ENCODE measurements at regions not wholly inside any gene's neighbourhood (a gene's known extent, or its start where the extent isn't known, plus 50 kb on each side); places are given as distances from the start of the nearest gene placed in this dataset.

DNA sequence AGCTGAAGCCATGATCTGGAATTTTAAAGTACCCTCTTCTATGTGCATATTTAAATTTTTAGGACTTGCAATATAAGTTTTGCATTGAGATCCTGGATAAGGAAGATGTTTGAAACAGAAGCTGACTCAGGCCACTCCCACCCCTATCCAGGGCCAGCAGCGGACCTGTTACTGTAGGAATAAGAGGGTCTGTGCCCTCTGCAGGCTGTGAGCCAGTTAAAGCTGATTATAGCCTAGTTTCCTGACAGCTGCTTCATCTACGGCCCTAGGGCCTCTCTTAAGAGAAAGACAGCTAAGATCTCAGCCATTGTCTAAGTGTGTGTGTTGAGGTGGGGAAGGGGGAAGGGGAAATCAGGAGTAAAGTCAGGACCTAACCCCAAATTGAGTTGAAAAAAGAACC is 234.0 kb downstream of the HAUS1 start:
- DNase-seq, result no peak
- intact Hi-C loops (cut with DNase I), result no loop called here

DNA sequence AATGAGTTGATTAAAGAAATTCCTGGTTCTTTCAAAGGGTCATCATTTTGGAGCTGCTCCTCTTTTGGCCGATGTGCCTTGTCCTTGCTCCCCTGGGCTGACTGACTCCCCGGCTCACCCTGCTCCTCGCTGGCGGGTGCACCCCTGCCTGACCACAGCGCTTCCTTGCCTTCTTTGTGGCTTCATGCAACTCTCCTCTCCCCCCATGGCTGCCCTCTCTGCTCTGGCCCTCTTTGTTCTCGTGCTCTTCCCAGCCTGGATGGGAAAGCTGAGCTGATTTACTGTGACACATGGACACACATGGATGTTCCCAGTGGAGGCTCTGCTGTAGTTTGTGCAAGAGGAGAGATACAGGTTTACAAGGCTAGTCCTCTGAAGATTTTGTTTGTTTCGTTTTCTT is 234.6 kb downstream of the HAUS1 start:
- intact Hi-C loops (cut with DNase I), result no loop called here
- DNase-seq, result peak in 2 of 10 donors; percentile 52 to 69

DNA sequence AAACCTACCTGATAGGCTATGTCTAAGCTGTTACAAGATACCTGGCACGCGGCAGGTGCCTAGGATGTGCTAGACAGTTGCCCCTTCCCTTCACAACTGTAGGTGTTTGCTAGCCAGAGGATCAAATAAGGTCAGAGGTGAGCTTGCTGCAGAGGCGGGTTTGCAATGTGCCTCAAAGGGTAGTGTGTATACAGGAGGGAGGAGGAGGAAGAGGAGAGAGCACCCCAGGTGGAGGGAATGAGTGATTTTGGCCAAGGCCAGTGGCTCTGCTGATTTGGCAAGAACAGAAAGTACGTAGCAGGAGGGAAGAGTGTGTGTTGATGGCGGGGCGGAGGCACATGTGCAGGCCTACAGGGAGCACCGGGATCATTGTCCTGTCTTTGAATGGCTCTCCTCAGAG is 236.5 kb downstream of the HAUS1 start:
- DNase-seq, result peak in 1 of 10 donors; percentile 26
- intact Hi-C loops (cut with DNase I), result no loop called here

DNA sequence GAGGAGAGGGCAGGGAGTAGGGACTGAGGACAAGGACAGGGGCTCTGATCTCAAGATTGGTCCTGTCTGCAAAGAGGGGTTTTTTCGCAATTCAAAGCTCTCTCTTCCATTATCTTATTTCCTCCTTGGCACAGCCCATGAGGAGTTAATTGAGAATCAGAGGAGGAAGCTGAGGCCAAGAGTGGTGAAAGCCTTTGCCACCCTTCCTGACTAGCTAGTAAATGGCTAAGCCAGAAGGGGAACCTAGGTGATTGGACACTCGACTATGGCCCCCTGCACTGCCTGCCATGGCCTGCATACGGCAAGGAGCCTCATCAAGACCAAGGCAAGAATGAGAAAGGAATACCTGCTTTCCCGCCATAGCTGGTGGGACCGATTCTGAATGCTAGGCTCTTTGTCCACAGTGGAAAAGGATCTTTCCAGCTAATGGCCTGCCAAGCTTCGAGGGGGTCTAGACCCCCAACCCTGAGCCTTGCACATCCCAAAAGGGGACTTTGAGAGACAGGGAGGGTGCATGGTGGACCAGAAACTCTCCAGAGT is 237.9 kb downstream of the HAUS1 start:
- DNase-seq, result peak in 1 of 10 donors; percentile 33
- intact Hi-C loops (cut with DNase I), result no loop called here

DNA sequence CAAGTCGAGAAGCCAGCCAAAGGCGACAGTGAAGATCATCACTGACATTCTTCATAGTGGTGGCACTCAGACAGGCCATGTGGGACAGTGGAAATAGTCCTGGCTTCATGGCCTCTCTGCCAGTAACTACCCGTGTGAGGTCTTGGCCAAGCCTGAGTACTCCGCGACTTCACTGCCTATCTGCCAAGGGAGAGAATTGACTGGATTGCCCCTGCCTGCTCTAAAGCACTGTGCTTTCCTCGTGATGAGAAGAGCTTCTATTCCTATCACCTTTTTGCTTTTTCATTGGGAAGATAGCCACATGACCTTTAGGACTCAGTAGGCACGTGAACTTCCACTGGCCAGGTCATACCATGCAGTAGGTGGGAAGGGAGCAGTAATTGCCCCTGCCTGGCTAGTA is 239.3 kb downstream of the HAUS1 start:
- intact Hi-C loops (cut with DNase I), result no loop called here
- peak in 1 of 10 donors; percentile 8 for DNase-seq

DNA sequence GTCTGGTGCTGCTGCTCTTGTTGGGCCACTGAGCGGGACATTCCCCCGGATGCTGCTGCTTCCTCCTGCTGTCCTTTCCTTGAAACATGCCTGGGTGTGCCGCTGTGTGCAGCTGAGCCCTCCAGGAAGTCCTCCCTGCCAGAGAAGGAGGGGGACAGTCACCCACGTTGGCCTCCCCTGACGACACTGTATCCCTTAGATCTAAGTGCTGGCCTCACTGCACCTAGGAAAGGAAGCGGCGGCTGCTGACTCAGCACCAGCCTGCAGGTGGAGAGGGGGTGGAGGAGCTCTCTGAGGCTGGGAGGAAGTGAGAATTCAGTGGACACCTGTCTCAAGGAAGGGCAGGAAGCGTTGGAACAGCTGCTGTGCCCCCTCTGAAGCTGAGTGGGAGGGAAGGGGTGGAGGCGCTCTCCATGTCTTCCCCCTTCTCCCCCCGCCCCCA is 239.8 kb downstream of the HAUS1 start:
- peak in 2 of 10 donors; percentile 45 to 69 for DNase-seq
- intact Hi-C loops (cut with DNase I), result no loop called here

DNA sequence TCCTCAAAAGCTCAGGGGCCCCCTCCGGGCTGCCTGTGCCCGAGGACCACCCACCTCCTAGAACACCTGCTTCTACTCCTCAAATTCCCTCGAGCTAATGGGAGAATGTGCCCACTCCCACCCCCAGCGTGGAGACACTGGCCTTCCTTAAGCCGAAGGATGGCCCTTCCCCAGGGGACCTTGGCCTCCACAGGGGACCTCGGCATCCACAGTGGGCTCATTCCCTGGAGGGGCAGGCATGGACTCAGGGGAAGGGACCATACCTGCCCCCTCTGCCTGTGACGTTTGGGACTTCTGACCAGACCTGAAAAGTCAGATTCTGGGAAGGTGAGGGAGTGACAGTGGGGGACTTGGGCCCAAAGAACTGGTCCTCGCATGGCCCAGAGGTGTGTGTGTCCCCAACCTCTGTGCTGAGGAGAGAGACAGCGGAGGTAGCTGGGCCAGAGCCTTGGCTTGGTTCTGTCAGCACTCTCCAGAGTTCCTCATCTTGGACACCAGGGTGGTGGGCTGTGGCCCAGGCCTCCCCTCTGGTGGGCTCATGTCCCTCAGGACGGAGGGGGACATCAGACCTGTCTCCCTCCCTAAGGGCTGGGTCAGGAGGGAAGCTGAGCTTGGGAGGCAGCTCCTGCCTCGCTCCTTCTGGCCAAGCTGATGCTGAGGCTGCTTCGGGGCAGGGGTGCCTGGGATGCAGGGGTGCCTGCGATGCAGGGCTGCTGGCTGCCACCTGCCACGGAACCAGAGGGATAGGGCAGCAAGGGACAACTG is 240.4 kb downstream of the HAUS1 start:
- DNase-seq, result peak in 3 of 10 donors; percentile 14 to 74 (median 66)
- intact Hi-C loops (cut with DNase I), result no loop called here

DNA sequence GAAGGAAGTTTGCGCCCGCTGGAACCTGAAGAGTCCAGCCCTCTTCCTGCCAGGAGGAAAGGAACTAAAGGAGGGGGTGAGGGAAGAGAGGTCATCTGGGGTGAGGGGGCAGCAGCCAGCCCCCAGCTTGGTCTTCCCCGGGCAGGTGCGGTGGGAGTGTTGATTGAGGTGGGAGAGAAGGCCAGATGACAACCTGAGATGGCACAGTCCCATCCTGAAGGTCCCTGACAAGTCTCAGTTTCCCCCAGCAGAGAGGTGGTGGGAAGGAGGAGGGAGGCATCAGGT is 240.9 kb downstream of the HAUS1 start:
- intact Hi-C loops (cut with DNase I), result no loop called here
- DNase-seq, result peak in 2 of 10 donors; percentile 52 to 56

DNA sequence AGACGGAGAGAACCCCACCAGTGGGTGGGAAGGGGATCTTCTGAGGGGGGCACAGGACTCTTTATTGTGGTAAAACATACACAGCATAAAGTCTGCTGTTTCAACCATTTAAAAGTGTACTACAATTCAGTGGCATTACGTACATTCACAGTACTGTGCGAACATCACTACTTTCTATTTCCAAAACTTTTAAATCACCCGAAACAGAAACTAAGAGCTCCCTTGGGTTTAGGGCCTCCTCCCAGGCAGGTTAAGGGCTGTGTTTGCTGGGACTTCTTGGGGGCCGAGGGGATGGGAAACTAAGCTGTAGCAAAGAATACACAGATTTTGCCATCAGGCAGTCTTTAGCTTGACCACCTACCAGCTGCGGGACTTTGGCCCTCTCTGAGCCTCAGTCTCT is 242.0 kb downstream of the HAUS1 start:
- intact Hi-C loops (cut with DNase I), result no loop called here
- no peak for DNase-seq

DNA sequence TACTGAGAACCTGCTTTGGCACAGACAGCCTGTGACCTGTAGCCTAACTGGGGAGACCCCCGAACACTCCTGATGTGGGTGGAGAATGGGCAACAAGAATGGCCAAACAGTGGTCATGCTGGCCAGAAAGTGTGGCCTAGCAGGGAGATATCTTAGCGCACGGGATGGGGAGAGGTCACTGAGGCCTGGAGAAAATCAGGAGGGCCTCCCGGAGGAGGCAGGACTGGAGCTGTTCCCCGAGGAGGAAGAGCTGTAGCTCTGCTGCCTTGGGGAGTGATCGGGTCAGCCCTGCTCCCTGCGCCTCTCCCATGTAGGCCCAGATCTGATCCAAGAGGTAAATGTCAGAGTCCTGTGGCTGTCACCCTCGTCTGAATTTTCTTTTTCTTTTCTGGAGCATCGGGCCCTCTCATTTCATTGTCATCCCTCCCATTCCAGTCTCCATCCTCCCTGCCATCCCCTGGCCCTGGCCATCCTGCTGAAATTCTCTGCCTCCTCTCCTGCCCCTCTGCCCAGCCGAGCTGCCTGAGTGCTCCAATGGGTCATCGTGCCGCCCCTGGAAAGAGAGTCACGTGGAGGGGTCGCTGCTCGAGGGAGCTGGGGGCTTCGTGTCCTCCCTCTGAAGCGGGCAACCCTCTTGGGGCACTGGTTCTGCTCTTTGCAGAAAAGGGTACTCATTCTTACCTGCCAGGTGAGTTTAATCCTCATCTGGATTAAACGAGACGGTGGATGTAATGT is 242.9 kb downstream of the HAUS1 start:
- intact Hi-C loops (cut with DNase I), result no loop called here
- peak in 2 of 10 donors; percentile 42 to 48 for DNase-seq

DNA sequence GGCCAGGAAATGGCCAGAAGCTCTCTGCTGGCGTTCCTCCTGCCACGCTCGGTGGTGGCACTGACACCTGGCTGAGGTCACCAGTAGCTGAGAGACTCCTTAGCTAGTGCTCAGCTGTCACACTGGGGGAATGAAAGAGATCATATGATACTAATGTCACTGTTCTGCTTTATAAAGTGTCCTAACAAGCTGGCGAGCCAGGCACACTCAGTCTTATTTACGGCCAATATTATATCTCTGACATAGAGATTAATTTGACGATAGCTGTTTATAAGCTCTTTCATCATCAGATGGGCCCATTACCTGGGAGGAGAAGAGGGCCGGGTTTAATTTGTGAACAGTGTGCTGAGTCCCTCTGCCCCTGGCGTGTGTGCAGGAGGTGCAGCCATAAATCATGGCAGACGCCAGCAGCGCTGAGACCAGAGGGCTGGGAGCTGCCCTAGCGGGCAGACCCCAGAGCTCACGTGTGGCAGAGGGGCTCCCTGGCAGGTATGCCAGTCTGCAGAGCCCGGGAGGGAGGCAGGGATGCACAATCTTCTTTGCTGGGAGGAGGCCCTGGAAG is 246.5 kb downstream of the HAUS1 start:
- DNase-seq, result peak in 2 of 10 donors; percentile 22 to 72
- intact Hi-C loops (cut with DNase I), result no loop called here

DNA sequence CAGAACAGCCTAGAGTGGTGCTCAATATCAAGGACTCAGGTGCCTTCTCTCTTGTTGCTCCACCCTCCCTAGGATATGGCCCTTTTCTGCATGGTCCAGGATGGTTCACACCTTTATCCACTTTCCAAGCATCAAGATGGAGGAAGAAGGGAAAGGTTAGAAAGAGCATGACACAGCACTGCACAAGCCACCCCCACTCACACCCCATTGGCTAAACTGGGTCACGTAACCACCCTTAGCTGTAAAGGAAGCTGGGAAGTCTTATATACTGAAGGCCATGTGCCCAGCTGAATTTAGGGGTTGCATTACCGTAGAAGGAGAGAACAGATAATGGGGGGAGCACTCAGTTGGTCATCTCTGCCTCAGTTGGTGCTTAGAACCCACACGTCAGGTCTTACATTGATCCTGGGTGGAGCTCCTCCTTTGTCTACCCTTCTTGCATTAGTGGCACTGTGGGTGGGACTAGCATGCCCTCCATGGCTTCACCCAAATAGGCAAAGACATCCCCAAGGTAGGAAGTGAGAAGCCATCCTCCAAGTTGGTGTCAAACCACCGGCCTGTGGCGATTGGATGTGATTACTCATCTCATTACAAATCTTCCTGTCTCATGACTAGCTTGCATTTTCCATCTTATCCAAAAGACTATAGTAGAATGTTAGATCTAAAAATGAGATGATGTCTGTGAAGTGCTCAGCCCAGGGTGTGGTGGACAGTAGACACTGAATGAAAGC is 248.5 kb downstream of the HAUS1 start:
- intact Hi-C loops (cut with DNase I), result no loop called here
- peak in 2 of 10 donors; percentile 35 to 62 for DNase-seq

DNA sequence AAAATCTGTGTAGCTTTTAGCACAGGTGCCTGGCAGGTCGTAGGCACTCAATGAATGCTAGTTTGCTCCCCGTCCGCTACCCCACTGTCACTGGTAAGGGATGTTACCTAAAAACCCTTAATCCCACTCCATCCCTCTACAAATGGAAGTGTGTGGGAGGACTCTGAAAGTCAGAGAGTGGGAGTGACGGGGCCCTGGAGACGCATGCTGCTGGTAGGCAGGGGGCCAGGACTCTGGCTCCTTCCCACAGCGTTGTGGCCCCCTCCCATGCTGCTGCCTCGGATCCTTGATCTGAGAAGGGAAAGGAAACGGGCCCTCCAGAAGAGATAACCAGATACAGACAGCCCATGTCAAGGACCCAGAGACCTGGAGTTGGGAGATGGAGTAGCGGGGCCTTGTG is 249.3 kb downstream of the HAUS1 start:
- intact Hi-C loops (cut with DNase I), result no loop called here
- DNase-seq, result peak in 2 of 10 donors; percentile 24 to 44

DNA sequence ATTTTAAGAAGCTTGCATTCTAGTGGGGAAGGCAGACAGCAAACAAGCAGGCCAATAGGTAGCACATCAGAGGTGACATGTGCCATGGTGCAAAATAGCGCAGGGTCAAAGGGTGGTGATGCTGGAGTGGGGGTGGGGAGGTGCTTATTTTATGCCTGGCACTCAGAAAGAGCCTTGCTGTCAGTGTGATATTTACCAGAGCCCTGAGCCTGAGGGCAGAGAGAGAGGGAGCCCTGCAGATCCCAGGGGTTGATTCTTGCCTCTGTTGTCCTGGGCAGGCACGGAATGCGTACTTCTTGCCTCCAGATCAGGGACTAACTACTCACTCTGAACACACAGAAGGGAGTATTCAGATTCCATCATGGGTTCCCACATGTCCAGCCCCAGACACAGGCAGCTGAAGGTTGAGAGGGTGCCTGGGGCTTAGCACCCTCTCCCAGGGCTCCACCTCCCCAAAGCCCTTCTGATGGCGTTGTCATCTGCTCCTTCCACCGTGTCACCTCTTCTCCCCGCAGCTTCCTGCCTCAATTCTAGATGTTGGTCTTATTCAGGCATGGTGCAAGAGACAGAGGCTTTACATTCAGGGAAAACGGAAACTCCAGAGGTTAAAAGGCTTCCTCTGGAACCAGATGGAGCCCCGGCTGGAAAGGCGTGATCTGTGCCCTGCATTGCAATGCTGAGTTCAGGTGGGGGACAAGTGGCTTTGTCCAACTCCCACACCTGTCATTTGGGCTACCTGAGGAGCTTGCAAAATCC is 252.3 kb downstream of the HAUS1 start:
- intact Hi-C loops (cut with DNase I), result no loop called here
- peak in 1 of 10 donors; percentile 51 for DNase-seq

DNA sequence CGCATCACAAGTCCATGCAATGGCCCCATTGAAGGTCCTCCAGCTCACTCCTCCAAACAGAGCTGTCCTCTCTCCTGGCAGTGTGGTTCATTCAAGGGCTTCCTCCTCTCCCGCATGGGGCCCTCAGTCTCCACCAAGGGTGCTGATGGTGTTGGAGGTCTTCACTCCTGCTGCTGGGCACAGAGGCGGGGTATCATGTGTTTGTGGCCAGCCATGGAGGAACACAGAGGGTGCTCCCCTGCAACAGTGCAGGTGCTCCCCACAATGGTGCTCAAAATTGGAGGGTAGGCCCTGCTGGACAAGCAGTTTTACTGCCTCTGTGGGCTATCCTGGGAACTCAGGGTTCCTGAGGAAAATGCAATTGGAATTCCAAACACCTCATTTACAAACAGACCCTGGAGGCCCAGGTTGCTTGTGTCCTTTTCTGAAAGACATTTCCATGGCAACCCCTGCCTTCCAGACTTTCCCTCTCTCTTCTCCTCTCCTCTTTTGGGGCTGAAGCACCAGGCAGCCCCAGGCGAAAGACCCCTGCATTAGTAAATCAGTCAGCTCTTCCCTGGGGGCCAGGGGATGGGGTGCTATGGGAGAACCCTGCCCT is 256.0 kb downstream of the HAUS1 start:
- DNase-seq, result peak in 1 of 10 donors; percentile 69

DNA sequence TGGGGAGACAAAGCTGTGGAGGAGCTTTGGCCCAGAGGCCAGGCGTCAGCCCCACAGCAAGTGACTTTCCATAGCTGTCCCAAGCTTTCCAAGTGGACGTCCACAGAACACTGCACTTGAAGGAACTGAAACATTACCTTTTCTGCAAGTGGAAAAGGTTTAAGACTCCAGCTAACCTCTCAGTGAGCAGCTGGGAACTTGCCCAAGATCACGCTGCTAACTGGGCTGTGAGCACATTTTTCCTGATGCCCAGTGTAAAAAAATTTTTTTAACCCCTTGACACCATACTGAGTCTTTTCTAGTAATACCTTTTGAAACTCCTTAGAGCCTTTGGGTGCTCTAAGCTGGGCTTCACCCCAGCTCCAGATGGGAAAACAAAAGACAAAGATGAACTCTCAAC is 256.7 kb downstream of the HAUS1 start:
- no peak for DNase-seq
- intact Hi-C loops (cut with DNase I), result no loop called here

More for the DNA sequence above, 256.0 kb downstream of the HAUS1 start:
- intact Hi-C loops (cut with DNase I), result no loop called here

DNA sequence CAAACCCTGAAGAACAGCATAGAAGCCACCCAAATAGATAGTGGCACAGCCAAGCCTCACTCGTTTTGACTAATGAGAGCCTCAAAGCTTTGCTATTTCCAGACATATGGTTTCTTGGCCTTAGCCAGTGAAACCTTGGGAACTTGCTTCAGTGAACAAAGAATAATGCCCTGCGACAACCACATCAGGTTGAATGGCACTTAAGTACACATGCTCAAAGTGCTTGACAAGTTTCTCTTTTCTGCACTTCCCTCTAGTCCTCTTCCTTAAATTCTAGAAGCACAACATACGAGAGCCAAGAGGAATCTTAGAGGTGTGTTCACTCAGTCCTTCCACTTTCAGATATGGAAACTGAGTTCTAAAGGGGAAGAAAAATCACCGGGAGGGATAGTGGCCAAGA is 258.3 kb downstream of the HAUS1 start:
- peak in 1 of 10 donors; percentile 2 for DNase-seq

DNA sequence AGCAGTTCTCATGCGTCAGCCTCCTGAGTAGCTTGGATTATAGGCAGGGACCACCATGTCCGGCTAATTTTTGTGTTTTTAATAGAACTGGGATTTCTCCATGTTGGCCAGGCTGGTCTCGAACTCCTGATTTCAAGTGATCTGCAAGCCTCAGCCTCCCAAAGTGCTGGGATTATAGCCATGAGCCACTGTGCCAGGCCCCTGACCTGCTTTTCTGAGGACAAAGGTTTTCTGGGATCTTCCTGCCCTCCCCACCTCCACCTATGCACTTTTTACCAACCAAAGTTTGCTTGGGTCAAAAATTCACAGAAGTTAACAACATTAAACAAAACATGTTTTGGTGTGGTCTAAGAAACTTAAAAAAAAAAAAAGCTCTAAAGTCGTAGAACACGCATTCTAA is 259.9 kb downstream of the HAUS1 start:
- peak in 1 of 10 donors; percentile 53 for DNase-seq
- intact Hi-C loops (cut with DNase I), result no loop called here

More for the DNA sequence above, 258.3 kb downstream of the HAUS1 start:
- intact Hi-C loops (cut with DNase I), result no loop called here

DNA sequence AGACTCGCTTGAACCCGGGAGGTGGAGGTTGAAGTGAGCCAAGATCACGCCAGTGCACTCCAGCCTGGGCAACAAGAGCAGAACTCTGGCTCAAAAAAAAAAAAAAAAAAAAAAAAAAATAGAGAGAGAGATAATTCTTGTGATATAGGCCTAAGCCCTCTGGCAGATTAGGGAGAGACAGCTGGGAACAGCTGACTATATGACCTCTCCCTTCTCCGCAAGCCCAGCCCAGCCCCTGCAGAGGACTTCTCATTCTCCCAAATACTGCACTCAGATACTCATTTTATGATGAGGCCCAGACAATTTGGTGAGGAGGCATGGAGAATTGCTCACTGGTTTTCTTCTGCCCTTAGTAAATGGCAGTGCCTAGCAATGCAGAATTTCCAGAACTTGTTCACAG is 262.0 kb downstream of the HAUS1 start:
- no peak for DNase-seq
- intact Hi-C loops (cut with DNase I), result no loop called here

Measured in posterior cingulate gyrus (tissue), 11 donors.